Stimulated activated naive CD8-positive, alpha-beta T cell treated with anti-CD3 and anti-CD28 coated beads, Interleukin-15, amount 100 ng/mL, for 72 hours (primary cell): ENCODE measurements at regions not wholly inside any gene's neighbourhood (a gene's known extent, or its start where the extent isn't known, plus 50 kb on each side); places are given as distances from the start of the nearest gene placed in this dataset.
"Not testable (repeated sequence)": the region's sequence is repeated elsewhere in the genome, so short reads cannot be mapped to it uniquely, and the experiment has no call there.

Experiments
- ATAC-seq: fragments of 150-1000 bp; cut with Tn5 transposase; 2 replicates; pipeline ENCODE4 v1.10.0; 2021; ENCODE audit warnings: mild to moderate bottlenecking, moderate library complexity
- DNase-seq, 2 donors: peaks; one replicate each; pipeline ENCODE4 v3.0.0; 2021 to 2022
- H3K27ac Mint-ChIP-seq, 2 donors: one replicate each; pipeline ENCODE4 v1.8.0; 2022; ENCODE audit warnings: mild to moderate bottlenecking in 2 of 2, mixed read lengths in 2 of 2, moderate library complexity in 2 of 2
- H3K27me3 Mint-ChIP-seq: one replicate; pipeline ENCODE4 v1.8.0; 2022; ENCODE audit warnings: mixed read lengths
- H3K4me1 Mint-ChIP-seq: one replicate; pipeline ENCODE4 v1.8.0; 2022; ENCODE audit warnings: mild to moderate bottlenecking, mixed read lengths
- H3K4me3 Mint-ChIP-seq, 2 donors: one replicate each; pipeline ENCODE4 v1.8.0; 2022; ENCODE audit warnings: mild to moderate bottlenecking in 2 of 2, mixed read lengths in 2 of 2, moderate library complexity in 1 of 2
- H3K9me3 Mint-ChIP-seq, 2 donors: one replicate each; pipeline ENCODE4 v1.8.0; 2022; ENCODE audit warnings: mixed read lengths in 2 of 2

DNA sequence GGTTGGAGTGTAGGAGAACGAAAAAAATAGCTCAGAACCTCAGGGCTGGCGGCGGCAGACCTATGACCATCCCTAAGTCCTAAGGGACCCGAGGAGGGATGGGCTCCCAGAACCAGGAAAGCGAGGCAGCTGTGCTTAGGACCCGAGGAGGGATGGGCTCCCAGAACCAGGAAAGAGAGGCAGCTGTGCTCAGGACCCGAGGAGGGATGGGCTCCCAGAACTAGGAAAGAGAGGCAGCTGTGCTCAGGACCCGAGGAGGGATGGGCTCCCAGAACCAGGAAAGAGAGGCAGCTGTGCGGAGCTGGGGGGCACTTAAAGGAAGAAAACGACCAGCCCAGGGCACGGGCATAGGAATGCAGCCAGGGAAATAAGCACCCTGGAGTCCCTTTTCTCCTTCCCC is 125.0 kb upstream of the DLG1 start:
- peaks cover 6% of the 10 kb centered on the region for H3K27me3 Mint-ChIP-seq
- no peak overlapping the region for H3K4me3 Mint-ChIP-seq
- H3K4me1 Mint-ChIP-seq, result peaks cover 7% of the 10 kb centered on the region
- no peak overlapping the region for H3K27ac Mint-ChIP-seq
- ATAC-seq (no peak), DNase-seq (no peak)
- no peaks in the 10 kb centered on the region for H3K9me3 Mint-ChIP-seq

DNA sequence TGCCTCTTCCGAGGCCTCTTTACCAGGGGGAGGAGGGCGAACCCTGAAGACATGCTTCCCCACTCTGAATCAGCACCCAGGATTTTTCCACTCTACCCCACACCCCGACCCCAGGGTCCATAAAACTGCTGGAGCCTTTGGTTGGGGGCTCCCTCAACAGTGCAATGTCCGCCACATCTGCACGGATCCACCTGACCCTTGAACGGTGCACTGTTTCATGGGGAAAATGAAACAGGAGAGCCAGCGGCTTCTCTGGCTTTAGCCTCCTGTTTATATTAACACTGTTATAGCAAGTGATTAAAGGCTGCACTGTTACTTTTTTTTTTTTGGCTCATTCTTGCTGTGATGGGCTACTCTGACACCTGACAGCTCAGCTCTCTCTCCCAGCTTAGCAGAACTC is 124.1 kb upstream of the DLG1 start:
- H3K4me1 Mint-ChIP-seq, result no peaks in the 10 kb centered on the region
- DNase-seq (no peak), ATAC-seq (no peak)
- H3K27ac Mint-ChIP-seq, result no peak overlapping the region
- H3K4me3 Mint-ChIP-seq, result no peak overlapping the region
- H3K9me3 Mint-ChIP-seq, result no peaks in the 10 kb centered on the region
- H3K27me3 Mint-ChIP-seq, result peaks cover 6% of the 10 kb centered on the region

DNA sequence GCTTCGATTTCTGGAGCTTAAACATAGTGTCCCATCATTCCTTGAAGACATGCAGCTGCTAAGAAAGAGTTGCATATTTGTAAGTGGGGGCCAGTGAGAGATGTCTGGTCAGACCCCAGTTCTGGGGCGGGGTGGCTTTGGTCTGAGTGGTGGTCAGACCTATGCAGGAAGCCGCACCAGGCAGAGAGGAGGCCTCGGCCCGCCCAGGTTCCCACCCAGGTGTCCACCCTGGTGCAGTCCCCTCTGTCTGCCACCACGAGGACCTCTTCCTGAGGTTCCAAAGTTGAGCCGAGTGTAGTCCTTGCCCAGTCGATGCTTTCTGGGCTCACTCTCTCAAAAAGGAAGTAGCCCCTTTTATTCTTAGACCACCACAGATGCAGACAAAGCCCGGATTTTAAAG is 122.6 kb upstream of the DLG1 start:
- H3K4me1 Mint-ChIP-seq, result no peaks in the 10 kb centered on the region
- no peak for ATAC-seq
- no peak for DNase-seq
- no peaks in the 10 kb centered on the region for H3K9me3 Mint-ChIP-seq
- H3K27ac Mint-ChIP-seq, result peak overlapping the region in 1 of 2 donors; percentile 56
- peaks cover 6% of the 10 kb centered on the region for H3K27me3 Mint-ChIP-seq
- H3K4me3 Mint-ChIP-seq, result no peak overlapping the region

DNA sequence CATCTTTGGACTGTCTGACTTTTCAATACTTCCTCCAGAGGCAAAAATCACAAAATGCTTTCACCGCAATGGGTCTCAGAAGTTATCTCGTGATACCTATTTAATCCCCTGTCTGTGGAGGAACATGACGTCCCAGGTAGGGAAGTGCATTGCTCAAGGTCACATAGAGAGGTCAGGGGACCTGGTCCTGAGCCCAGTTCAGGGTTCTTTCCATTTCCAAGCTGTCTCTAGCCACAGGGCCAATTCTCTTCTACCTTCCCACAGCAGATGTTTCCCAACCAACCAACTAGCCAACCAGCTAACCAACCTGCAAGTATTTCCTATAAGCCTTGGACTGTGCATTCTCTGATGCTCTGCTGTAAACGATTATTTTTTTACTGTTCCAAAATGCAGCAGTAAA is 122.2 kb upstream of the DLG1 start:
- DNase-seq (no peak), ATAC-seq (no peak)
- no peaks in the 10 kb centered on the region for H3K9me3 Mint-ChIP-seq
- H3K4me1 Mint-ChIP-seq, result no peaks in the 10 kb centered on the region
- H3K27me3 Mint-ChIP-seq, result peaks cover 6% of the 10 kb centered on the region
- no peak overlapping the region for H3K4me3 Mint-ChIP-seq
- H3K27ac Mint-ChIP-seq, result no peak overlapping the region

DNA sequence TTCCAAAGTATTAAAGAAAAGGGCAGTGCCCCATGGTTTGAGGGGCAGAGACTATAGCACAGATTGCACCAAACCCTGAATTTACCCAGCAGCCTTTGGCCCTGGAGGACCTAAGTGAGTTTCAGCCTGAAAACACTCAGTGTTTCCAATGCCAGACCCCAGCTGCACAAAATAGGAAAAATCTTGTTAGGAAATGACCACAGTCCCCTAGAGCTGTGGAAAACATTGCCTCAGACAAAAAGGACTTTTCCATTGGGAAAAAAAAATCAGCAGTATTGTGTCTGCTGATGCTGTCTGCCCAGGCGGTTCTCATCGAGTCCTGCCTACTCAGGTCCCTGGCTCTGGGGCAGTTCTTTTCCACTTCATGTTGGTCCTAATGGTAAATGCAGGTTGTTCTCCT is 121.7 kb upstream of the DLG1 start:
- no peak overlapping the region for H3K4me3 Mint-ChIP-seq
- ATAC-seq (no peak), DNase-seq (no peak)
- H3K27me3 Mint-ChIP-seq, result peaks cover 6% of the 10 kb centered on the region
- H3K4me1 Mint-ChIP-seq, result no peaks in the 10 kb centered on the region
- H3K27ac Mint-ChIP-seq, result no peak overlapping the region
- H3K9me3 Mint-ChIP-seq, result no peaks in the 10 kb centered on the region

DNA sequence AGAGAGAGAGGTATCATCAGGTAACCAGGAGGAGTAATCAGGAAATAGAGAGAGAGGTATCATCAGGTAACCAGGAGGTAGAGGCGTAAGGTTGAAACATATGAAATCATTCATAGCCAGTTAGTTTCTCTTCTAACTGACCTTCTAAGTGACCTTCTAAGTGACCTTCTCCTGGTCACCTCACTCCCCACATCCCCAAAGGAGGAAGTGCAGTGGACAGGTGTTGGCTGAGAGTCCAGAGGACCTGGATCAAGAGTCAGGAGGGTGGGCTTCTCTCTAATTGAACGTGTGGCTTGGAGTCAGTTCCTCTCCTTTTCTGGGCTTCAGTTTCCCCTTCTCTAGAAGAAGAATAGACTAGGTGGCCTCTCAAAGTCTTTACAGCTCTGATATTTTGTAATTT is 121.3 kb upstream of the DLG1 start:
- peaks cover 2% of the 10 kb centered on the region for H3K27me3 Mint-ChIP-seq
- no peaks in the 10 kb centered on the region for H3K4me1 Mint-ChIP-seq

DNA sequence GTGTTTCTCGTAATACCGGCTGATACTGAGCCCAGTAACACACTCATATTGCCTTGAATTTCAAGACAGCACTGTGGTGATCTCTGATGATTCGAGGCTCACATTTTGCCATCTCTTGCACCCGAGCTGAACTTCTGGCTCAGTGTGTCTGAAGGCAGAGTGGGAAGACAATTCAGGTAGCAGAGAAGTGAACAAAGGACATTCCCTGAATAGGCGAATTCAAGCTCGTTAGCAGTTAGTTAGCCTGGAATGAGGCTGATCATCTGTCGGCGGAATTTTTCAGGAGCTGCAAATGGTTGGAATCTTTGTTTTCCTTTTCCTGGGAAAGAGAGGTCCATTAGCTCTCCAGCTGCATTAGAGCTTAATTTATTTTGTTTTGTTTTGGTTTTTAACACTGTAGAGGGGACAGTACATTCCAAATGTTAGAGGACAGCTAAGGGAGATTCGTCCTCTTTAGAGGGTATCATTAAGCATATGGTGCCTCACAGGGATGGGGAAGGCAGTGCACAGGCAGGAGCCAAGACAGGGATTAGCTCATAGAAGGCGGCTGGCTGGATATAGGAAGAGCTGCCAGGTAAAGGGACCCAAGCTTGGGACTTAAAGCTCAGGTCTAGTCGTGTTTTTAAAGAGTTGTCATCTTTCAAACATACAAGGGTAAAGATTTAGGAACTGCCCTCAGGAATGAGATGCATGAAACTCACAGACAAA is 119.7 kb upstream of the DLG1 start:
- H3K27me3 Mint-ChIP-seq, result peaks cover 8% of the 10 kb centered on the region
- H3K27ac Mint-ChIP-seq, result no peak overlapping the region
- no peak overlapping the region for H3K4me3 Mint-ChIP-seq
- H3K9me3 Mint-ChIP-seq, result peaks cover 0 to 3% of the 10 kb centered on the region in 2 donors
- no peak for DNase-seq
- H3K4me1 Mint-ChIP-seq, result no peaks in the 10 kb centered on the region
- ATAC-seq, result no peak

More for the DNA sequence above, 121.3 kb upstream of the DLG1 start:
- ATAC-seq, result no peak
- no peak overlapping the region for H3K4me3 Mint-ChIP-seq
- no peak overlapping the region for H3K27ac Mint-ChIP-seq
- H3K9me3 Mint-ChIP-seq, result no peaks in the 10 kb centered on the region
- no peak for DNase-seq

DNA sequence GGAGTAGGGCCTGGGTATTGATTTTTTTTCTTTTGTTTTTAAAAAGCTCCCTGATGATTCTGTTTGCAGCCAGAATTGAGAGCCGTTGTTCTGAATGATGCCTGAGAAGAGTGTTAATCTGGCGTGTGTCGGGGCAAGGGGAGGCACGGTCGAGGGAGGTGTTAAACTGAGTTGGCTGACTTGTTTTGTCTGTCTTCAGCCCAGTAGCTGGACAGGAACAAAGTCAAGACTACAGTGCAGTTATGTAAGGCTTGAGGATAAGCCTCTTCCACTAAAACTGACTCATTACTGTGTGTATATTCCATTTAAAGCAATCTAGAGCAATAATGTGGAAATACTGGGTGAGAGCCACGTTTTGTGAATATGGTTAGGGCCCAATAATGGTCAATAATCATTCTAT is 119.0 kb upstream of the DLG1 start:
- Mint-ChIP-seq H3K27me3 (peaks cover 8% of the 10 kb centered on the region), H3K4me1 (no peaks in the 10 kb centered on the region)

DNA sequence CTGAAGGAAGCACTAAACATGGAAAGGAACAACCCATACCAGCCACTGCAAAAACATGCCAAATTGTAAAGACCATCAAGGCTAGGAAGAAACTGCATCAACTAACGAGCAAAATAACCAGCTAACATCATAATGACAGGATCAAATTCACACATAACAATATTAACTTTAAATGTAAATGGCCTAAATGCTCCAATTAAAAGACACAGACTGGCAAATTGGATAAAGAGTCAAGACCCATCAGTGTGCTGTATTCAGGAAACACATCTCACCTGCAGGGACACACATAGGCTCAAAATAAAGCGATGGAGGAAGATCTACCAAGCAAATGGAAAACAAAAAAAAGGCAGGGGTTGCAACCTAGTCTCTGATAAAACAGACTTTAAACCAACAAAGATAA is 113.5 kb upstream of the DLG1 start:
- H3K9me3 Mint-ChIP-seq, result peaks cover 0 to 17% of the 10 kb centered on the region in 2 donors
- H3K4me1 Mint-ChIP-seq, H3K4me3 Mint-ChIP-seq, DNase-seq, H3K27ac Mint-ChIP-seq, ATAC-seq, H3K27me3 Mint-ChIP-seq: not testable (repeated sequence)

More for the DNA sequence above, 119.0 kb upstream of the DLG1 start:
- DNase-seq, result no peak
- Mint-ChIP-seq H3K4me3 (no peak overlapping the region), H3K27ac (no peak overlapping the region), H3K9me3 (peaks cover 0 to 9% of the 10 kb centered on the region in 2 donors)
- no peak for ATAC-seq

DNA sequence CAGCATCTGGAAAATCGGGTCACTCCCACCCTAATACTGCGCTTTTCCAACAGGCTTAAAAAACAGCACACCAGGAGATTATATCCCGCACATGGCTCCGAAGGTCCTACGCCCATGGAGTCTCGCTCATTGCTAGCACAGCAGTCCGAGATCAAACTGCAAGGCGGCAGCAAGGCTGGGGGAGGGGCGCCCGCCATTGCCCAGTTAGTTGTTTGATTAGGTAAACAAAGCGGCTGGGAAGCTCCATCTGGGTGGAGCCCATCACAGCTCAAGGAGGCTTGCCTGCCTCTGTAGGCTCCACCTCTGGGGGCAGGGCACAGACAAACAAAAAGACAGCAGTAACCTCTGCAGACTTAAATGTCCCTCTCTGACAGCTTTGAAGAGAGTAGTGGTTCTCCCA is 111.8 kb upstream of the DLG1 start:
- H3K4me3 Mint-ChIP-seq, H3K27ac Mint-ChIP-seq, H3K4me1 Mint-ChIP-seq, ATAC-seq, DNase-seq, H3K27me3 Mint-ChIP-seq: not testable (repeated sequence)
- H3K9me3 Mint-ChIP-seq, result peaks cover 0 to 17% of the 10 kb centered on the region in 2 donors

DNA sequence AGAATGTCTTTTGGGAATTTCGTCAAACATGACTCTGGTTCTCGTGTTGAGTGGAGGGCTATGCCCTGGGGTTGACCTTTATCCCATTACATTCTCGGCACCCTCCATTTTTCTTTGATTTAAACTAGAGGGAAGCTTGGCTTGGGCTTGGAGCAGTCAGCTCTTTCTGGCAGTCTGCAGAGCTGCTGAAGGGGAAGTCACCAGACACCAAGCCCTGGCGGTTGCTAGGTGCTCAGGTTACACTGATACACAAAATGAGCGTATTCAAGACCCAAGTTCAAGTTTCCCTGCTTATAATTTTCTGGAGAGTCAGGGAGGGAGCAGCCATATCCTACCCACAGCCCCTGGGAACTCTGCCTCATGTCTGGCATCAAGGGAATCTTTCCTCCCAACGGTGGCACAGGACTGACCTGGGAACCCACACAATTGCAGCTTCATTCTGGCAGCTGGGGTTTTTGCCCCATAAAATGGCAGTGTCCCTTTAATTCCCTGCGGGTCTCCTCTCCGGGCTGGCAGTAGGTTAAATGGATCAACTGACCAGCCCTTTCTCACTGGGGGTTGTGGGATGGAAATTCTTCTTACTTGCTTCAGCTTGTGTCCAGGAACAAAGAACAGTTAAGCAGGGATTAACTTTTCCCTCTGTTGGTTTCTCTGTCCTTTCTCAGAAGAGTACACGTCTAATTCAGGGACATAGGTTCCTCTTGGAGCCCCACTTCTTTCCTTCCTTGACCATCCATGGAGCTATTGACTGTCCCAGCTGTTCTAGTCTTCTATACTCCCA is 110.0 kb upstream of the DLG1 start:
- H3K27ac Mint-ChIP-seq, result no peak overlapping the region
- H3K27me3 Mint-ChIP-seq, result no peaks in the 10 kb centered on the region
- no peaks in the 10 kb centered on the region for H3K4me1 Mint-ChIP-seq
- ATAC-seq, result no peak
- H3K4me3 Mint-ChIP-seq, result no peak overlapping the region
- H3K9me3 Mint-ChIP-seq, result peaks cover 0 to 17% of the 10 kb centered on the region in 2 donors
- no peak for DNase-seq

DNA sequence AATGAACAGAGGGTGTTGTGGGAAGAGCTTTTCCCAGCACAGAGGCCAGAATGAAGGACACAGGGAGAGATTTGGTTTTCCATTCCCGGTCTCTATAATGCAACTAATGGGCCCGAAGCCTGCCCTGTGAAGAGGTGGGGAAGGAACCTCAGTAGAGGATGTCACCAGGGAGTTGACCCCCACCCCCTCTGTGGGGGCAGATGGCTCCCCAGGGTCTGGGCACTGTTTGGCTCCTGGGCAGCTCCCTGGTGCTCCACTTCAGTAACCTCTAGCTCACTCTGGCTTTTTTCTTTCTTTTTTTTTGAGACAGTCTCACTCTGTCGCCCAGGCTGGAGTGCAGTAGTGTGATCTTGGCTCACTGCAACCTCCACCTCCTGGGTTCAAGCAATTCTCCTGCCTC is 109.1 kb upstream of the DLG1 start:
- no peak for DNase-seq
- no peaks in the 10 kb centered on the region for H3K4me1 Mint-ChIP-seq
- H3K27me3 Mint-ChIP-seq, result no peaks in the 10 kb centered on the region
- no peak overlapping the region for H3K4me3 Mint-ChIP-seq
- no peak overlapping the region for H3K27ac Mint-ChIP-seq
- peaks cover 0 to 9% of the 10 kb centered on the region in 2 donors for H3K9me3 Mint-ChIP-seq
- no peak for ATAC-seq

DNA sequence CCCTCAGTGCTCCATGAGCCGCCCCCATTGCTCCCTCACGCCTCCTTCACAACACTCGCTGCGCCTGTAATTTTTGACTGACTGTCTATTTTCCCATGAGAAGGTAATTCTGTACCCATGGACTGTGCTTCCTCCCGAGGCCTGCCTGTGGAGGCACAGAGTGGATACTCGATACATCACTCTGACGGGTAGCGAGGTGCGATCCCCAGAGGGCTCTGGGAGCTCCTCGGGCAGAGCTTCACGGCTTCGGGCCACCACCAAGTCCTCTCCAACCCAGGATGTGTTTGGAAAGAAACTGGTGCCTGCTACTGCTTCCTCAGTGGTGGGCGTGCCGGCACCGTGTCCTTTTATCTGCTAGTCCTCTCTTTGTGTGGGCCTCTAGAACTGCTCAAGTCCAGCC is 108.6 kb upstream of the DLG1 start:
- DNase-seq (no peak), ATAC-seq (no peak)
- Mint-ChIP-seq H3K27ac (no peak overlapping the region), H3K27me3 (no peaks in the 10 kb centered on the region), H3K4me3 (no peak overlapping the region), H3K4me1 (no peaks in the 10 kb centered on the region), H3K9me3 (peaks cover 0 to 4% of the 10 kb centered on the region in 2 donors)

DNA sequence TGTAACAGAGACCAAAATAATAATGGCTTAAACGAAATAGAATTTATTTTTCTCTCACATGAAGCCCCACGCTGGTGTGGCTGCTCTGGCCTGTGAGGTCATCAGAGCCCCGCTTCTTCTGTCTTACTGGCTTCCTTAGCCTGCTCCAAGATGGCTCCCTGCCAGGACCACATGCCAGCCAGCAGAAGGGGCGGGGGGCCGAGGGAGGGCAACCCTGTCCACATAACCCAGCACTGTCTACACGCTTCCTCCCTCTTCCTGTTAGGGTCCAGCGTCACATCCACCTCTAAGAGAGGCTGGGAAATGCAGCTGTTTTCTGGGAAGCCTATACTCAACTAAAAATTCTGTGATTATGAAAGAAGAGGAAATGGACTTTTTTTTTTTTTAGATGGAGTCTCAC is 107.9 kb upstream of the DLG1 start:
- ATAC-seq, result no peak
- Mint-ChIP-seq H3K4me3 (no peak overlapping the region), H3K27ac (no peak overlapping the region), H3K4me1 (no peaks in the 10 kb centered on the region), H3K27me3 (no peaks in the 10 kb centered on the region), H3K9me3 (no peaks in the 10 kb centered on the region)
- no peak for DNase-seq

DNA sequence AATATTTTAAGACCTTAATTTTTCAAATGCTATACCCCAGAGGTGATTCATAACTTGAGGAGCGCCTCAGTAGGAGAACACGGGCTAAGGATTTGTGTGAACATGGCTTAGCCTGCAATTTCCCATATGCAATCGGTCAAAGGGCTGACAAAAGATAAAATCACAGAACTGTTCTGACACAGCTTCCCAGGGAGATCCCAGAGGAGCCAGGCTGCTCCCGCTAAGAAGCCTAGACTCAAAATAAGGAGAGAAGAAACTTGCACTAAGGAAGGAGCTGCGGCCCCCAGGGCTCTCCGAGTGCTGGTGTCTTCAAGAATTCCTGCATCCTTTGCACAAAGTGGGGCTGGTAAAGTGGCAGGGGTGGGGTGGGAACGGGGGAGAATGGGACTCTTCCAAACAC is 106.3 kb upstream of the DLG1 start:
- H3K9me3 Mint-ChIP-seq, result no peaks in the 10 kb centered on the region
- no peaks in the 10 kb centered on the region for H3K4me1 Mint-ChIP-seq
- no peak for ATAC-seq
- no peak overlapping the region for H3K4me3 Mint-ChIP-seq
- no peaks in the 10 kb centered on the region for H3K27me3 Mint-ChIP-seq
- no peak for DNase-seq
- H3K27ac Mint-ChIP-seq, result no peak overlapping the region

DNA sequence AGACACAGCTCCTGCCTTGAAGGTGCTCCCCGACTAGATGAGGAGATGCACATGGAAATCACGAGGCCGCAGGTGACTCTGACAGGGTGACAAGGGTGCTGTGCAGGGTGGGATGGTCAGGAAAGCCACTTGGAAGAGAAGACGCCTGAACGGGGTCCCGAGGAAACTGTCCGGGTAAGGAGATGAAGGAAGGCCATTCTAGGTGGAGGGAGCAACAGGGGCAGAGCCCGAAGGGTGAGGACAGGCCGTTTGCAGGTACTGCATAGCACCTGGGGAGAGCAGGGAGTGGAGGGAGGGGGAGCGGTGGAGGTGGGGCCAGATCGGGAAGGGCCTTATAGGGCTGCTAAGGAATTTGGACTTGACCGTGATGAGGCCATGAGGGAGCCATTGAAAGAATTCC is 105.6 kb upstream of the DLG1 start:
- H3K4me1 Mint-ChIP-seq, result peaks cover under 1% of the 10 kb centered on the region
- H3K4me3 Mint-ChIP-seq, result no peak overlapping the region
- no peak for ATAC-seq
- H3K27ac Mint-ChIP-seq, result no peak overlapping the region
- H3K27me3 Mint-ChIP-seq, result no peaks in the 10 kb centered on the region
- no peaks in the 10 kb centered on the region for H3K9me3 Mint-ChIP-seq
- DNase-seq, result no peak
